ENCODE measurements at regions not wholly inside any gene's neighbourhood (a gene's known extent, or its start where the extent isn't known, plus 50 kb on each side); places are given as distances from the start of the nearest gene placed in this dataset.
A peak's percentile ranks its signal among the peaks of the same experiment; 100 is the strongest.

DNA sequence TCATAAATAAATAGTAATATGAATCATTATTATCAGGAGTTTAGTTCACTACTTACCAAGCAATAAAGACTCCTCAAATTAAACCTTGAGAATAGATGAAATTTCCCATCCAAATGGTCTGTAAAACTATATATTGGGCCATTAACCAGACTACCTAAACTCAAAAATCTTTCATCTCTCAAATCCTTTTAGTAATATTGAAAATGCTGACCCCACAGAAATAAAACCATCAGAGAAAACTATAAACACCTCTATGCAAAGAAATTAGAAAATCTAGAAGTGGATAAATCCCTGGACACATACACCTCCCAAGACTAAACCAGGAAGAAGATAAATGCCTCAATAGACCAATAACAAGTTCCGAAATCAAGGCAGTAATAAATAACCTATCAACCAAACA, 723.2 kb downstream of the TLE4 start:
- no peak overlapping the region for H3K9ac ChIP-seq (ENCODE audit: insufficient read depth in 1 of 2, low read depth in 2 of 2, low read length in 2 of 2)
- H4K20me1 ChIP-seq (replicated peaks; ENCODE audit: control insufficient read depth, insufficient read depth, low read length), result no peaks in the 10 kb centered on the region
- no peaks in the 10 kb centered on the region for H3K79me2 ChIP-seq (ENCODE audit: control insufficient read depth, insufficient read depth, low read length)
- DNase-seq (ENCODE audit: extremely low read depth in 1 of 4, low spot score in 3 of 4) (no peak), ATAC-seq (no peak), FAIRE-seq (no peak)
- ChIA-PET POLR2A (no interaction called here), CTCF (ENCODE audit: low intra/inter-chr PET ratio) (no interaction called here)
- intact Hi-C loops (cut with micrococcal nuclease), result no loop called here
- H3K9me1 ChIP-seq (ENCODE audit: control insufficient read depth, insufficient read depth, low read length), result no peaks in the 10 kb centered on the region
- 0% methylated on average over 1 of the region's 1 CpG for WGBS (ENCODE audit: insufficient coverage, low coverage, missing lambda C conversion rate)
- H2AFZ ChIP-seq (ENCODE audit: low read depth, low read length), result no peak overlapping the region
- no TSS peak for BruUV-seq (replicated peaks)
- no peak overlapping the region for H3K27ac ChIP-seq (ENCODE audit: extremely low read depth, low read depth, low read length)
- H3K4me2 ChIP-seq (ENCODE audit: insufficient read depth, low read length), result no peak overlapping the region
- no peak overlapping the region for H3K4me3 ChIP-seq
- no peaks in the 10 kb centered on the region for H3K27me3 ChIP-seq (ENCODE audit: control insufficient read depth in 2 of 2, insufficient read depth in 2 of 2, low read length in 2 of 2)
- H3K36me3 ChIP-seq (ENCODE audit: control insufficient read depth, insufficient read depth, low read length), result no peaks in the 10 kb centered on the region
- in situ Hi-C loops (cut with MboI), result no loop called here
- no peaks in the 10 kb centered on the region for H3K4me1 ChIP-seq (replicated peaks in 1 of 2; ENCODE audit: control insufficient read depth in 2 of 2, insufficient read depth in 2 of 2, low read length in 2 of 2)
- no peaks in the 10 kb centered on the region for H3K9me3 ChIP-seq (replicated peaks; ENCODE audit: control insufficient read depth, insufficient read depth, low read depth, low read length)
- TF ChIP-seq SIX5 (IDR thresholded peaks at IDR 0.05; ENCODE audit: borderline replicate concordance in 1 of 2, insufficient read depth in 1 of 2, low read depth in 1 of 2, low read length in 2 of 2), result no peak
- TF ChIP-seq ZNF316 (IDR thresholded peaks at IDR 0.05), result peak; percentile 11; the same call in 1 of the 2 replicates

DNA sequence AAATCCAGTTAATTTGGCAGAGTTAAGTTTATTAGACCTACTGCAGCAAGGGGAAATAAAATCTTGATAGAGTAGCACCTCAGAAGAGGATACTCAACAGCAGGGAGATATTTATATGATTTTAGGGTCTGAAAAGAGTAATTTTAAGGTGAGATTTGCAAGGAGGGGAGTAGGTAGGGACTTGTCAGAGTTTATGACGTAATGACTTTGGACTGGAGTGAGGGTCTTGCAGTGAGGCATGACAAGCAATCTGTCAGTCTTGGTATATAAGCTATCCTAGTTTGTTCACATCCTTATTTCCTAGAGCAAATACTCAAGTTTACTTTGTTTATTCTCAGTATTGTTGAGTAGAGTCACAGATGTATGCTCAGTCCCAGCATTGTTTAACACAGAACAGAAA, 722.6 kb downstream of the TLE4 start:
- Histone ChIP-seq H4K20me1 (replicated peaks; ENCODE audit: control insufficient read depth, insufficient read depth, low read length) (no peaks in the 10 kb centered on the region), H3K4me3 (no peak overlapping the region), H3K9me3 (replicated peaks; ENCODE audit: control insufficient read depth, insufficient read depth, low read depth, low read length) (no peaks in the 10 kb centered on the region), H3K4me2 (ENCODE audit: insufficient read depth, low read length) (no peak overlapping the region), H3K4me1 (replicated peaks in 1 of 2; ENCODE audit: control insufficient read depth in 2 of 2, insufficient read depth in 2 of 2, low read length in 2 of 2) (no peaks in the 10 kb centered on the region), H3K9me1 (ENCODE audit: control insufficient read depth, insufficient read depth, low read length) (no peaks in the 10 kb centered on the region), H3K79me2 (ENCODE audit: control insufficient read depth, insufficient read depth, low read length) (no peaks in the 10 kb centered on the region), H3K9ac (ENCODE audit: insufficient read depth in 1 of 2, low read depth in 2 of 2, low read length in 2 of 2) (no peak overlapping the region), H3K27ac (ENCODE audit: extremely low read depth, low read depth, low read length) (no peak overlapping the region), H2AFZ (ENCODE audit: low read depth, low read length) (no peak overlapping the region), H3K27me3 (ENCODE audit: control insufficient read depth in 2 of 2, insufficient read depth in 2 of 2, low read length in 2 of 2) (no peaks in the 10 kb centered on the region), H3K36me3 (ENCODE audit: control insufficient read depth, insufficient read depth, low read length) (no peaks in the 10 kb centered on the region)
- WGBS (ENCODE audit: insufficient coverage, low coverage, missing lambda C conversion rate), result 0% methylated on average over 1 of the region's 1 CpG
- intact Hi-C loops (cut with micrococcal nuclease), result no loop called here
- no peak for DNase-seq (ENCODE audit: extremely low read depth in 1 of 4, low spot score in 3 of 4)
- in situ Hi-C loops (cut with MboI), result no loop called here
- ChIA-PET CTCF (ENCODE audit: low intra/inter-chr PET ratio) (no interaction called here), POLR2A (no interaction called here)
- TF ChIP-seq RFX7 (CRISPR knock-in tag; IDR thresholded peaks at IDR 0.05), result no peak
- TF ChIP-seq, protein P1, sequence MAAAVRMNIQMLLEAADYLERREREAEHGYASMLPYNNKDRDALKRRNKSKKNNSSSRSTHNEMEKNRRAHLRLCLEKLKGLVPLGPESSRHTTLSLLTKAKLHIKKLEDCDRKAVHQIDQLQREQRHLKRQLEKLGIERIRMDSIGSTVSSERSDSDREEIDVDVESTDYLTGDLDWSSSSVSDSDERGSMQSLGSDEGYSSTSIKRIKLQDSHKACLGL (CRISPR knock-in tag; IDR thresholded peaks at IDR 0.05; ENCODE audit: borderline replicate concordance, poor library complexity, severe bottlenecking), result no peak
- TF ChIP-seq NFE2 (IDR thresholded peaks at IDR 0.05; ENCODE audit: low read depth), result no peak
- TF ChIP-seq RFX1 (IDR thresholded peaks at IDR 0.05), result no peak
- TF ChIP-seq HMG20B (CRISPR knock-in tag; IDR thresholded peaks at IDR 0.05), result no peak
- no peak for TF ChIP-seq PCBP2 (IDR thresholded peaks at IDR 0.05; ENCODE audit: low read depth, low read length, poor library complexity, severe bottlenecking)
- no peak for TF ChIP-seq ZNF174 (CRISPR knock-in tag; IDR thresholded peaks at IDR 0.05)
- no peak for TF ChIP-seq GTF2E2 (tag; IDR thresholded peaks at IDR 0.05)
- no peak for TF ChIP-seq GATAD2B (IDR thresholded peaks at IDR 0.05; ENCODE audit: borderline replicate concordance)
- no peak for TF ChIP-seq ARNT (IDR thresholded peaks at IDR 0.05)
- TF ChIP-seq FUS (optimal IDR thresholded peaks at IDR 0.05; ENCODE audit: low read depth, low read length), result no peak
- TF ChIP-seq NCOA4 (IDR thresholded peaks at IDR 0.05; ENCODE audit: partially characterized antibody), result no peak
- TF ChIP-seq ETV5 (CRISPR knock-in tag; IDR thresholded peaks at IDR 0.05; ENCODE audit: low read depth), result no peak
- FAIRE-seq, result no peak
- ATAC-seq, result no peak
- no TSS peak for BruUV-seq (replicated peaks)
